Muscle of leg (tissue), 3 donors: ENCODE measurements at regions not wholly inside any gene's neighbourhood (a gene's known extent, or its start where the extent isn't known, plus 50 kb on each side); places are given as distances from the start of the nearest gene placed in this dataset.

ENCODE experiments used
- DNase-seq: peaks from one replicate; pipeline ENCODE4 v3.0.0; 2013
- H3K27ac ChIP-seq: one replicate; pipeline ENCODE4 v1.5.1; 2013; ENCODE audit warnings: mild to moderate bottlenecking, low read length, control low read depth
- H3K27me3 ChIP-seq: one replicate; pipeline ENCODE4 v1.6.1; 2013; ENCODE audit warnings: low read length; ENCODE audit not compliant: control insufficient read depth, insufficient read depth
- H3K36me3 ChIP-seq: one replicate; pipeline ENCODE4 v1.6.1; 2013; ENCODE audit warnings: low read length; ENCODE audit not compliant: control insufficient read depth, insufficient read depth
- H3K4me1 ChIP-seq: one replicate; pipeline ENCODE4 v1.6.1; 2013; ENCODE audit warnings: low read length; ENCODE audit not compliant: control insufficient read depth, insufficient read depth
- H3K4me3 ChIP-seq: one replicate; pipeline ENCODE4 v1.5.1; 2013; ENCODE audit warnings: low read length, control low read depth
- H3K9me3 ChIP-seq: replicated peaks from 2 replicates; pipeline ENCODE4 v1.6.1; 2013; ENCODE audit warnings: low read depth, low read length; ENCODE audit not compliant: control insufficient read depth
- WGBS: methylation state at CpG from one replicate; pipeline ENCODE4 v1.1.5; 2013; ENCODE audit warnings: missing lambda C conversion rate; ENCODE audit not compliant: insufficient coverage; 5-methylcytosine and 5-hydroxymethylcytosine counted together

DNA sequence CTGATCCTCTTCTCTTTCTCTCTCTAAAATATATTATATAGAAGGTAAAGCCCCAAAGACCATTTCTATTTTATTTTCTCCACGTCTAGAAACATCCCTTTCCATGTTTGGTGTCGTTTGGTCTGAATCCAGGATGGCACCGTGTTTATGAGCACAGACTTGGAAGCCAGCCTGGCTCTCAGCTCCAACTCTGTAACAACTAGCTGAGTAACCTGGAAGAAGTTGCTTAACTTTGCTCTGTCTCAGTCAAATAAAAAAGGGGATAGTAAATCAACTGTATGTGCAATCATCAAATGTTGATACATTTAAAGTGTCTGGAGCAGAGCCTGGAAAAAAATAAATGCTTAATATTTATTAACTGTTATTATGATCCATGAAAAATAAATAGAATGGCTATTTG lies 249.8 kb upstream of the MAF start:
- WGBS: no CpG with 5 or more reads among the region's 3 CpGs
- Histone ChIP-seq H3K4me3 (no peak overlapping the region), H3K36me3 (no peaks in the 10 kb centered on the region), H3K27ac (no peak overlapping the region), H3K27me3 (no peaks in the 10 kb centered on the region), H3K4me1 (no peaks in the 10 kb centered on the region), H3K9me3 (no peaks in the 10 kb centered on the region)
- DNase-seq: no peak

- H3K9me3 ChIP-seq: no peaks in the 10 kb centered on the region
- 73% methylated on average over 10 of the region's 10 CpGs for WGBS
- H3K27ac ChIP-seq: no peak overlapping the region
- H3K27me3 ChIP-seq: no peaks in the 10 kb centered on the region
- H3K4me1 ChIP-seq: no peaks in the 10 kb centered on the region
- no peak overlapping the region for H3K4me3 ChIP-seq
- DNase-seq: no peak
- no peaks in the 10 kb centered on the region for H3K36me3 ChIP-seq
Measured at GRCh38 chr16:79849119-79849518, 248.6 kb upstream of the MAF start.

DNA sequence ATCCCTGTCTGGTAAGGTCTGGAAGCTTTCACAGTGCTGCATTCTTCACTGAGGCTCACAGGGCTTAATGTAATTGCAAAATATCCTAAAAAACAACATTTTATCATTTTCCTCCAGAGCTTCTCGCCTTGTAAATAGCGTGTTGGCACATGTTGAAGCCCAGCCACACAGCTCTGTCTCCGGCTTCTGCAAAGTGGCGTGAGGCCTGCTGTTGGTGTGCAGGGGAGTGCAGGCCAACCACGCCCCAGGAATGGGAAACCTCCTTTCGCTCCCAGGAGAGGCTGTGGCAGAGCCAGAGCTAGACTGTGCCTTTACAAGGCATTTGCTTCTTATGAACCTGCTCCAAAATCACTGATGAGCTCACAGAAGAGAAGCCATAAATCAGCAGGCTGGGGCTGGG lies 248.2 kb upstream of the MAF start:
- H3K4me3 ChIP-seq: no peak overlapping the region
- H3K9me3 ChIP-seq: no peaks in the 10 kb centered on the region
- no peaks in the 10 kb centered on the region for H3K4me1 ChIP-seq
- H3K27me3 ChIP-seq: no peaks in the 10 kb centered on the region
- no peak overlapping the region for H3K27ac ChIP-seq
- no peak for DNase-seq
- 85% methylated on average over 6 of the region's 6 CpGs for WGBS
- H3K36me3 ChIP-seq: no peaks in the 10 kb centered on the region

DNA sequence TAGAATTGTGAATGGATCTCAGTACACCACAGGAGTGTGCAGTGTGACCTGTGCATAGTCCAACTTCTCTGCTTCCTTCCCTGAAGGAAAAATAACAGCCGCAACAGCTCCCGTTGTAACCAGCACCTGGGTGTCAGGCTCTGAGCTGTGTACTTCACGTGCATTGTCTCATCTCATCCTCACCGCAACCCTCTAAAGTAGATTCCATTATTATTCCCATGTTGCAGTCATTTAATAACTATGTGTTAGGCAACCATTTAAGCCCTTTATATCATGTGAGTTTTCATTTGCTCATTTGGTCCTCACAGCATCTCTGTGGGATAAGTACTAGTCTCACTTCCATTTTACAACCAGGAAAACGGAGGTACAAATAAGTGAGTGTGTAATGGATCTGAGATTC lies 247.0 kb upstream of the MAF start:
- no peak for DNase-seq
- Histone ChIP-seq H3K27me3 (no peaks in the 10 kb centered on the region), H3K36me3 (no peaks in the 10 kb centered on the region), H3K4me1 (no peaks in the 10 kb centered on the region), H3K4me3 (no peak overlapping the region), H3K9me3 (no peaks in the 10 kb centered on the region), H3K27ac (no peak overlapping the region)
- 78% methylated on average over 2 of the region's 5 CpGs for WGBS

DNA sequence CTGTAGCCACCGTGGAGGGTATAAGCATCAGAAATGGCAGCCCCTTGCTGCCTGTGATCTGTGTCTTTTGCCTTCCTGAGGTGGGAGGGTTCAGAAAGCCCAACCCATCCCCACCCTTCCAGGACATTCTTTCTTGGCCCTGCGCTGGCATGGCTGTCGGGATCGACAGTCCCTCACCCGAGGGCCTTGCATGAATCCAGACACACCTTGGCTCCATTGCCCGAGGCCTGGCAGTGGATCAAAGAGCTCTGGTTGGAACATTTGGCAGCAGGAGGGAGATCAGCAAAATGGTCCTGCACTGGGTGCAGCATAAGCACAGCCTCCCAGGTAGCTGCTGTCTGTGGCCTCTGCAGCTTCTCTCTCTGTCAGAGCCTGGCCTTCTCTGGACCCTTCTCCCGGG lies 246.6 kb upstream of the MAF start:
- WGBS: 61% methylated on average over 5 of the region's 7 CpGs
- H3K36me3 ChIP-seq: no peaks in the 10 kb centered on the region
- H3K4me3 ChIP-seq: no peak overlapping the region
- no peaks in the 10 kb centered on the region for H3K4me1 ChIP-seq
- H3K27me3 ChIP-seq: no peaks in the 10 kb centered on the region
- no peak for DNase-seq
- H3K9me3 ChIP-seq: no peaks in the 10 kb centered on the region
- no peak overlapping the region for H3K27ac ChIP-seq

GRCh38 chr16:79845734-79846135 lies 245.2 kb upstream of the MAF start:
- no CpG with 5 or more reads among the region's 7 CpGs for WGBS
- Histone ChIP-seq H3K9me3 (no peaks in the 10 kb centered on the region), H3K27ac (no peak overlapping the region), H3K4me3 (no peak overlapping the region), H3K27me3 (no peaks in the 10 kb centered on the region), H3K36me3 (no peaks in the 10 kb centered on the region), H3K4me1 (no peaks in the 10 kb centered on the region)
- DNase-seq: no peak

DNA sequence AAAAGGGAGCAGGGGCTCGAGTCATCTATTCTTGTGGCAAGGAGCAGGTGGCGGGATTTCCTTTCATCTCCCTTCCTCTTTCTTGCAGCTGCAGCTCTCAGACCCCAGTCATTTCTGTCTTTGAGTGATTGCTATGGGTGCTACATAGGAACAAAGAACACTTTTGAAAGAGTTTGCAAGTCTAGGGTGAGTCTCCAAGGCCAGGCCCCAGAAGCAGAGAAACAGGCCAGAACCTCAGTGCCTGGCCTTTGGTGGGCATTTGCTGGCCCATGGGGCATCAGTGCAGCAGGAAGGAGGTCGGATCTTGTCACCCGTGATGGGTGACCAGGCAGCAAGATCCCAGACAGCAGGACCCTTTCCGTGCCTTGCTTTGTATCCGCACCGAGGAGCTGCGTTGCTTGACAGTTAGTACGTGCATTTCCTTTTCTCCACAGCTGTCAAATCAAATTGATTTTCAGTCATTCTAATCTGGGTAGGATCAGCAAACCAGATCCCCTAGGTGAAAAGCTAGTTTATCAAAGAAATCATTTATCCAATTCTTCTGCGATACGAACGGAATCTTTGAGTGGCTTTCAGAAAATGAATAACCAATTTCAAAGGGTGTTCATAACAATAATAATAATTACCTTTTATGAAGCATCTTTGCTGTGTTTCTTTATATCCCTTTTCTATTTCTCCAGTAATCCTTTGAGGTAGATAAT lies 244.6 kb upstream of the MAF start:
- no peak for DNase-seq
- WGBS: 89% methylated on average over 7 of the region's 12 CpGs
- peaks cover 2% of the 10 kb centered on the region for H3K4me1 ChIP-seq

GRCh38 chr16:79844603-79845002 lies 244.1 kb upstream of the MAF start:
- Histone ChIP-seq H3K4me3 (no peak overlapping the region), H3K9me3 (no peaks in the 10 kb centered on the region), H3K4me1 (peaks cover 8% of the 10 kb centered on the region), H3K36me3 (no peaks in the 10 kb centered on the region), H3K27me3 (no peaks in the 10 kb centered on the region), H3K27ac (no peak overlapping the region)
- WGBS: 93% methylated on average over 2 of the region's 3 CpGs
- DNase-seq: no peak

More for the DNA sequence above, 244.6 kb upstream of the MAF start:
- Histone ChIP-seq H3K4me3 (no peak overlapping the region), H3K27me3 (no peaks in the 10 kb centered on the region), H3K9me3 (no peaks in the 10 kb centered on the region), H3K27ac (no peak overlapping the region), H3K36me3 (no peaks in the 10 kb centered on the region)

GRCh38 chr16:79843631-79844043 lies 243.1 kb upstream of the MAF start:
- Histone ChIP-seq H3K27ac (no peak overlapping the region), H3K4me3 (no peak overlapping the region), H3K36me3 (no peaks in the 10 kb centered on the region), H3K27me3 (no peaks in the 10 kb centered on the region), H3K9me3 (no peaks in the 10 kb centered on the region), H3K4me1 (peaks cover 16% of the 10 kb centered on the region)
- WGBS: no CpG with 5 or more reads among the region's 1 CpG
- DNase-seq: no peak

GRCh38 chr16:79843145-79843544 lies 242.6 kb upstream of the MAF start:
- Histone ChIP-seq H3K27me3 (no peaks in the 10 kb centered on the region), H3K36me3 (no peaks in the 10 kb centered on the region), H3K27ac (no peak overlapping the region), H3K9me3 (no peaks in the 10 kb centered on the region), H3K4me3 (no peak overlapping the region), H3K4me1 (peaks cover 16% of the 10 kb centered on the region)
- no CpG with 5 or more reads among the region's 5 CpGs for WGBS
- no peak for DNase-seq

GRCh38 chr16:79842197-79842596 lies 241.7 kb upstream of the MAF start:
- no peak overlapping the region for H3K27ac ChIP-seq
- DNase-seq: no peak
- no peaks in the 10 kb centered on the region for H3K27me3 ChIP-seq
- WGBS: no CpG with 5 or more reads among the region's 7 CpGs
- H3K4me3 ChIP-seq: no peak overlapping the region
- H3K4me1 ChIP-seq: peaks cover 16% of the 10 kb centered on the region
- no peaks in the 10 kb centered on the region for H3K36me3 ChIP-seq
- H3K9me3 ChIP-seq: no peaks in the 10 kb centered on the region
